Subcutaneous abdominal adipose tissue (tissue), 5 donors: ENCODE measurements at regions not wholly inside any gene's neighbourhood (a gene's known extent, or its start where the extent isn't known, plus 50 kb on each side); places are given as distances from the start of the nearest gene placed in this dataset.

Source experiments
- H3K27ac ChIP-seq: one replicate; pipeline ENCODE4 v1.7.0; 2013; ENCODE audit warnings: low read depth, mild to moderate bottlenecking, inconsistent platforms, low read length, moderate library complexity
- H3K27me3 ChIP-seq, 5 donors: one replicate each; pipeline ENCODE4 v1.7.0; 2013; ENCODE audit warnings: low read length in 5 of 5, inconsistent platforms in 1 of 5; ENCODE audit not compliant: control insufficient read depth in 5 of 5, insufficient read depth in 4 of 5
- H3K36me3 ChIP-seq, 5 donors: one replicate each; pipeline ENCODE4 v1.7.0; 2013; ENCODE audit warnings: low read length in 5 of 5; ENCODE audit not compliant: control insufficient read depth in 5 of 5, insufficient read depth in 5 of 5
- H3K4me1 ChIP-seq, 5 donors: one replicate each; pipeline ENCODE4 v1.7.0; 2013; ENCODE audit warnings: low read length in 5 of 5, mild to moderate bottlenecking in 3 of 5, moderate library complexity in 1 of 5; ENCODE audit not compliant: control insufficient read depth in 5 of 5, insufficient read depth in 5 of 5
- H3K4me3 ChIP-seq, 5 donors: one replicate each; pipeline ENCODE4 v1.7.0; 2013; ENCODE audit warnings: low read length in 5 of 5, low read depth in 1 of 5
- H3K9ac ChIP-seq, 5 donors: one replicate each; pipeline ENCODE4 v1.7.0; 2013; ENCODE audit warnings: low read length in 5 of 5, mild to moderate bottlenecking in 4 of 5, moderate library complexity in 3 of 5
- H3K9me3 ChIP-seq, 5 donors: one replicate each; pipeline ENCODE4 v1.7.0; 2013; ENCODE audit warnings: low read length in 5 of 5; ENCODE audit not compliant: control insufficient read depth in 5 of 5
- donor health status: healthy.
- donor health status: healthy.
- donor health status: healthy.
- donor health status: healthy.
- donor health status: healthy.

DNA sequence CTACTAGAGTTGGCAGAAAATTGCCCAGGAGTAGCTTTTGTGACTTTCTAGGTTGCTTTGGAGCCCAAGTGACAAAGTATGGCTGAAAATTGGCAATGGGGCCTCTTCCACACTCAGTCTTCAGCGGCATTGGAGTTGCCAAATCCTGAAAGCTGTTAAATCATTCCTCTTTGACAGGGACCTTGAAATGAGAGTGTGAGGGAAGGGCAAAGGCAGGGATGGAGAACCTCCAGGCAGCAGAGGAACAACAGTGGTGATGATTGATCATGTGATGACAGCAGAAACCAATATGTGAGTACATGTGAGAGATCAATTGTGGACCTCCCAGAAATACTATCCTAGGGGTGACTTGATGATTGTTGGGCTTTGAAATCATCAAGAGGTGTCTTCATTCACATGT is 393.9 kb downstream of the KIF16B start:
- H3K9ac ChIP-seq, result no peak overlapping the region
- no peaks in the 10 kb centered on the region for H3K27me3 ChIP-seq
- H3K9me3 ChIP-seq, result peaks cover 0 to 9% (median 6%) of the 10 kb centered on the region in 5 donors
- H3K27ac ChIP-seq, result no peak overlapping the region
- no peaks in the 10 kb centered on the region for H3K36me3 ChIP-seq
- no peaks in the 10 kb centered on the region for H3K4me1 ChIP-seq
- no peak overlapping the region for H3K4me3 ChIP-seq

DNA sequence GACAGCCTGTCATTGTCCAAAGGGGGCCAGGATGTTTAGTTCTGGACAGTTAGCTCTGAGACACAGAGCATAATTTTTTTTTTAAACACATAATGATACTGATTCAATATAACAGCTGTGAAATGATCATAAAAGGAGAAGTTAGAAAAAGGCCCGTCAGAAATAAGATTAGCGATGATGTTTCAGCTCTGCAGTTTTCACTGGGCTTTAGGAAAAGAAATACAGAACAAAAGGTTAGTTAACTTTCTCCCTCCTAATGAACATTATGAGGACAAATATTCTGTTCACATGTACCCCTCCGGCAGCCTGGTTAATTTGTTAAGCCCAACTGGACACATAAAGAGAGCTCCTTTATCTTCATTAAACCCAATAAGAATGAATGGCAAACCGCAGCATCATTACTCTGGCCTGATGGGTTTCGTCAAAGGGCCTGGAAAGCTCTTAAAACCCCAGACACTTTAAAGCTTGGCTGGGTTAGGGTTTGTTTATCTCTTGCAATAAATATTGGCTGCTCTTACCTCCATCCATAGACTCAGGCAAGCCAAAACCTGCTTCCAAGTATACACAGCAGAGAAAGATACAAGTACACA is 394.6 kb downstream of the KIF16B start:
- H3K27me3 ChIP-seq, result no peaks in the 10 kb centered on the region
- no peak overlapping the region for H3K27ac ChIP-seq
- H3K4me1 ChIP-seq, result no peaks in the 10 kb centered on the region
- no peaks in the 10 kb centered on the region for H3K36me3 ChIP-seq
- H3K9ac ChIP-seq, result no peak overlapping the region
- H3K4me3 ChIP-seq, result no peak overlapping the region
- H3K9me3 ChIP-seq, result peaks cover 0 to 9% (median 6%) of the 10 kb centered on the region in 5 donors

DNA sequence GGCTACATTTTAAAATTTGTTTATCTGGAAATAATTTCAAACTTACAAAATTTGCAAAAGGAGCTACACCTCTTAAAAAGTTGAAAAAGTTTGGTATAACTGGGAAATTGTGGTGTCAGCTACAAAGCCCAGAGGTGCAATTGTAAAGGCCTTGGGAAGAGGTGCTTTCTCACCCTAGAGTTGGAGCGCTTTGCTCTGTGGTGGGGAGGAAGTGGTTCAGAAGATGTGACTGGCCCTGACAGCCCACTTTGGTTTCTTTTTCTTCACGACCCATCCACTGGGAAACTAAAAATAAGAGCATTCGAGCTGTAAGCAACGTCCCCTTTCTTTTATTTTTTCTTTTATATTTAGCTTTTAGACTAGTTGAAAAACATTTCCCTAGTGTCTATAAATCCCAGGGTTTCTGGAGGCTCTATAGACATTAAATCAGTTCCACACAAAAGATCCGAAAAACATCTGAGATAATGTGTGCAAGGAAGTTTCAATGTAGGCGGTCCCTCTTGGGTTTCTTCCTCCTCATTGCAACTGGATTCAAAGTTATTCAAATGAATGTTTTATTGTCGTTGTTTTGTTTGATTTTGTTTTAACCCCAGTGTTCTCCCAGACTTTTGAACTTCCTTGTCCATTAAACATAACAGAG is 397.8 kb downstream of the KIF16B start:
- Histone ChIP-seq H3K36me3 (no peaks in the 10 kb centered on the region), H3K27me3 (no peaks in the 10 kb centered on the region), H3K4me1 (no peaks in the 10 kb centered on the region), H3K9me3 (peaks cover 0 to 9% (median 6%) of the 10 kb centered on the region in 5 donors), H3K4me3 (no peak overlapping the region), H3K27ac (no peak overlapping the region), H3K9ac (no peak overlapping the region)

DNA sequence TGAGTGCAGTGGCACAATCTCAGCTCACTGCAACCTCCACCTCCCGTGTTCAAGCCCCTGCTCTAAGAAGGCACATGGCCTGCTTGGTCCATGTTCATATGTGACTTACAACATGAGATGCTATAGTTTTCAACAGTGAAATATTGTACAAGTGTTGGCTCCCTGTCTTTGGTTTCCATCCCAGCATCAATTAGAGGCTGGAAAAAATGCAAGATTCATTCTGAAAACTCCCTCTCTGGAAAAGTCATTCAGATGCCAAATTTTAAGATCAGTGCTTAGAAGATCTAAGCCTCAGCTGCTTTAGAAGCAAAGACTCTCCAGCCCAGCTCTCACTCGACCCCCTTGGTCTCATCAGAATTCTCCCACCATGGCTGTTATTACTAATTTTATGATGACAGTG is 398.9 kb downstream of the KIF16B start:
- no peaks in the 10 kb centered on the region for H3K36me3 ChIP-seq
- H3K9ac ChIP-seq, result no peak overlapping the region
- H3K27ac ChIP-seq, result no peak overlapping the region
- H3K4me1 ChIP-seq, result no peaks in the 10 kb centered on the region
- no peak overlapping the region for H3K4me3 ChIP-seq
- peaks cover 0 to 8% (median 0%) of the 10 kb centered on the region in 5 donors for H3K9me3 ChIP-seq
- H3K27me3 ChIP-seq, result no peaks in the 10 kb centered on the region

DNA sequence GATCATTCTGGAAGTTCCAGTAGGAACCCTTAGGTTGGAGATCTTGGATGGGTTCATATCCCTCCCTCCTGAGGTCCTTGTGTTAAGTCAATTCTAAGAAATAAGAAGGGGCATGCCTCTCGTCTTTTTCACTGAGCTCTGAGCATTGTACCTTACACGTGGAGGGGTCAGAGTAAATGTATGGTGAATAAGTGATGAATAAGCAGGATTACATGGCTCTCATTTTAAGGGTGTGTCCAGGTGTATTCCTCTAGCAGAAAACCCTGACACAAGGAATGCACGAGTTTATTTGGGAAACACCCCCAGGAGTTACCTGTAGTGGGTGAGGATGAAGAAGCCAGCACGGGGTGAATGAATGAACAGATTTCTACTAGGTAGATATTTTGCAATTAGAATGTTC is 400.2 kb downstream of the KIF16B start:
- no peaks in the 10 kb centered on the region for H3K27me3 ChIP-seq
- H3K4me1 ChIP-seq, result peaks cover 0 to 4% (median 0%) of the 10 kb centered on the region in 5 donors
- no peak overlapping the region for H3K4me3 ChIP-seq
- peaks cover 0 to 8% (median 0%) of the 10 kb centered on the region in 5 donors for H3K9me3 ChIP-seq
- H3K9ac ChIP-seq, result no peak overlapping the region
- H3K36me3 ChIP-seq, result no peaks in the 10 kb centered on the region
- no peak overlapping the region for H3K27ac ChIP-seq

DNA sequence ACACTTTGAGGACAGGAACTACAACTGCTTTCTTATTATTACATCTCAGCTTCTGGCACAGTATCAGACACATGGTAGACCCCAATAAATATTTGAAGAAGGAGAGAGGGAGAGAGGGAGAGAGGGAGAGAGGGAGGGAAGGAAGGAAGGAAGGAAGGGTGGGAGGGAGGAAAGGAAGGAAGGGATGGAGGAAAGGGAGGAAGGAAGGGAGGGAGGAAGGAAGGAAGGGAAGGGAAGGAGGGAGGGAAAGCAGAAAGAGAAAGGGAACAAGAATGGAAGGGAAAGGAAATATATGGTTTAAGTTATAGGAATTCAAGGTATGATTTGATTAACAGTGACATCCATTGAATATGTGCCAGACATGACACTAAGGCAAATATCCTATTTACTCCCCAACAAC is 402.1 kb downstream of the KIF16B start:
- Histone ChIP-seq H3K9ac (no peak overlapping the region), H3K4me1 (peaks cover 0 to 18% (median 3%) of the 10 kb centered on the region in 5 donors), H3K27ac (no peak overlapping the region), H3K4me3 (no peak overlapping the region), H3K9me3 (peaks cover 0 to 3% (median 0%) of the 10 kb centered on the region in 5 donors), H3K36me3 (no peaks in the 10 kb centered on the region), H3K27me3 (no peaks in the 10 kb centered on the region)

DNA sequence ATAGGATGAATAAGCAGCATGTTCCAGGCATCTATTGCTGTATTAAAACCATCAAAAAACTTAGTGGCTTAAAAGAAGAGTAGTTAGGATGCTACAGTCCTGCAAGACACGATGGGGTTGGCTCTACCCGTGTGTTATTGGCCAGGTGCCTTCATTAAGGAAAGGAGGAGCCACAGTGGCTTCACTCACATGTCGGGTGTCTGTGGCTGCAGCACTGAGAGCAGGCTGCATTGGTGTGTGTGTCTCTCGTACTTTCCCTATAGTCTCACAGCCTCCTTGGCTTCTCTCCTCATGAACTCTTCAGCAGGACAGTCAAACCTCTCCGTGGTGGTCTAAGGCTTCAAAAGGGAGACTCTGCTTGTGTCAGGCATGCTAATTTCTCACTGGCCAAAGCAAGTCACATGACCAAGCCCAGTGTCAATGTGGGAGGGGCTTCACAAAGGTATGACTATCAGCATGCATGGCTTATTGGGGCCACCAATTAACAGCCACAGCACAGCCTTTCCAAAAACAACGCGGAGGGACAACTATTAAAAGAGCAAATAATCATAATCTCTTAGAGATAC is 402.8 kb downstream of the KIF16B start:
- H3K36me3 ChIP-seq, result no peaks in the 10 kb centered on the region
- no peak overlapping the region for H3K4me3 ChIP-seq
- H3K4me1 ChIP-seq, result peaks cover 0 to 18% (median 3%) of the 10 kb centered on the region in 5 donors
- H3K27ac ChIP-seq, result no peak overlapping the region
- no peaks in the 10 kb centered on the region for H3K9me3 ChIP-seq
- H3K9ac ChIP-seq, result no peak overlapping the region
- no peaks in the 10 kb centered on the region for H3K27me3 ChIP-seq

DNA sequence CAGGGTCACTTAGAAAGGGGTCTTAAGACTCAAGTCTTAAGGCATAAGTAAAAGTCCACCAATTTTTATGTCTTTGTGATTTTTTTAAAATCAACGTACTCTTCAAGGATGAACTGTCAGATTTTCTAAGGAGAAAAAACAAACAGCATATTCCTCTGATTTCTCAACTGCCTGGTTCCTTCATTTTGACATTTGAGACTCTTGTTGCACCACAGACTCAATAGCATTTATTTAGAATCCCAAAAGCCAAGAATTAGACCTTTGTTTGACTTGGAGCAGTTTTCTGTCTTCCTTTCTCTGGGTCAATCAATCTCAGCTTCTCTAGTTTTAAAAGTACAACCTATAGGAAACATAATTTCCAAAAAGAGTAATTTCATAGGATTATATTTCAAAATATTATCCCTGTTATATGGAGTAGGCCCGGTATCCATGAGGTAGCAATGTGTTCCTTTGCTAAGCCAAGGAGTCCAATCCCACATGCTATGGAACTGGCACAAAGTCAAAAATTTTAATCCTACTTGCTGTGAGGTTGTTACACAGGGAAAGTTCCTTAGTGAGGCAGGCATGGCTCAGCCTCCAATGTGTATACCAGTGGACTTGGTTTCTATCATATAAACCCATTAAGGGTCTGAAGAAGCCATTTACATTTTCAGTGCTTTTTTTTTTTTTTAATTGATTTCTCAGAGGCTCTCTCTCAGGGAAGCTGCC is 405.7 kb downstream of the KIF16B start:
- H3K9me3 ChIP-seq, result peaks cover 0 to 4% (median 0%) of the 10 kb centered on the region in 5 donors
- H3K36me3 ChIP-seq, result no peaks in the 10 kb centered on the region
- peak overlapping the region in 1 of 5 donors; percentile 3 for H3K9ac ChIP-seq
- H3K4me1 ChIP-seq, result peaks cover 0 to 18% (median 3%) of the 10 kb centered on the region in 5 donors
- no peaks in the 10 kb centered on the region for H3K27me3 ChIP-seq
- H3K4me3 ChIP-seq, result no peak overlapping the region
- peak overlapping the region; percentile 1 for H3K27ac ChIP-seq

DNA sequence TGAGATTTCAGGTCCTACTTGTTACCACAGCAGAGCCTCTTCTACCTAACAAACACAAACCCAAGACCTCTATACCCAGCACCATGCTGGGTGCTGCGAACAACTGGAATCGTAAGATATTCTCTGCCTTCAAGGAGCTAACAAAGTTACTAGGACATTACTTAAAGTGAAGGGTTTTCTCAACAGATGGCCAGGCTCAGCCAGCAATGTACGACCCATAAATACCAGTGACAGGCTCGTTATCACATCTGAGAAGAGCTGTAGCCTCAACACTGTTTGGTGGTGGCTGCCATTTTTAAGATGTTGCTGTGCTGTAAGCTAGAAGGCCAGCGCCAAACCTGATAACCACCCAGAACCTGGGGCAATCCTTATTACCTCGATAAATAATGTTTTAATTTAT is 406.5 kb downstream of the KIF16B start:
- no peak overlapping the region for H3K4me3 ChIP-seq
- peaks cover 0 to 4% (median 0%) of the 10 kb centered on the region in 5 donors for H3K9me3 ChIP-seq
- H3K9ac ChIP-seq, result no peak overlapping the region
- peaks cover 0 to 18% (median 3%) of the 10 kb centered on the region in 5 donors for H3K4me1 ChIP-seq
- H3K36me3 ChIP-seq, result no peaks in the 10 kb centered on the region
- H3K27ac ChIP-seq, result no peak overlapping the region
- H3K27me3 ChIP-seq, result no peaks in the 10 kb centered on the region

DNA sequence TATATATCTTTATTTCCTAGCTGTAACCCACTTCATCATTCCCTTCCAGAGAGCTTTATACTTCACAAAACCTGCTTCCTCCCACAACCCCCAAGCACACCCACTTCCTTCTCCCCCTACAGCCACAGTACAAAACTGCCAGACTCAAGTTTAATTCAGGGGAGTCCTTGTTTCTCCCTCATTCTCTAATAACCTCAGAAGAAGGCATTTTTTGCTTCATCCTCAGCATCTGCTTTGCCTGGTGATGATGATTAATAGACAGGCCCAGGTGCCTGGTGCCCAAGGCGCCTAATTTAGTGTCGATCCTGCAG is 414.3 kb downstream of the KIF16B start:
- H3K4me3 ChIP-seq, result no peak overlapping the region
- no peak overlapping the region for H3K27ac ChIP-seq
- H3K36me3 ChIP-seq, result no peaks in the 10 kb centered on the region
- no peaks in the 10 kb centered on the region for H3K27me3 ChIP-seq
- no peaks in the 10 kb centered on the region for H3K4me1 ChIP-seq
- H3K9me3 ChIP-seq, result peaks cover 0 to 11% (median 0%) of the 10 kb centered on the region in 5 donors
- H3K9ac ChIP-seq, result no peak overlapping the region
